Kidney (tissue), 13 donors: ENCODE measurements at regions not wholly inside any gene's neighbourhood (a gene's known extent, or its start where the extent isn't known, plus 50 kb on each side); places are given as distances from the start of the nearest gene placed in this dataset.

ENCODE experiments used
- DNase-seq, 5 donors: peaks; one replicate each; pipeline ENCODE4 v3.0.0-alpha.2; 2013 to 2020
- FAIRE-seq: peaks from 2 replicates; lab custom pipeline; 2012; peaks lifted over from hg19 to GRCh38; lab: Jason Lieb, UNC
- H3K27ac ChIP-seq, 2 donors: one replicate each; pipeline ENCODE4 v1.7.0; 2013; ENCODE audit warnings: low read depth in 2 of 2, low read length in 2 of 2, inconsistent platforms in 1 of 2
- H3K27me3 ChIP-seq: one replicate; pipeline ENCODE4 v1.7.1; 2013; ENCODE audit warnings: low read length, inconsistent platforms; ENCODE audit not compliant: control insufficient read depth, insufficient read depth
- H3K36me3 ChIP-seq, 3 donors: one replicate each; pipeline versions ENCODE4 v1.7.0 to v1.7.1; 2013; ENCODE audit warnings: low read length in 3 of 3, control low read depth in 1 of 3, inconsistent platforms in 1 of 3; ENCODE audit not compliant: insufficient read depth in 3 of 3, control insufficient read depth in 2 of 3
- H3K4me1 ChIP-seq, 3 donors: one replicate each; pipeline versions ENCODE4 v1.7.0 to v1.7.1; 2013; ENCODE audit warnings: low read length in 3 of 3, inconsistent platforms in 1 of 3, low read depth in 1 of 3; ENCODE audit not compliant: control insufficient read depth in 2 of 3, insufficient read depth in 2 of 3
- H3K4me3 ChIP-seq, 3 donors: one replicate each; pipeline versions ENCODE4 v1.7.0 to v1.8.1; 2013; ENCODE audit warnings: low read length in 3 of 3, control low read depth in 1 of 3, inconsistent platforms in 1 of 3
- H3K9ac ChIP-seq, 3 donors: one replicate each; pipeline versions ENCODE4 v1.7.0 to v1.7.1; 2013; ENCODE audit warnings: low read length in 3 of 3, control low read depth in 1 of 3, inconsistent platforms in 1 of 3
- H3K9me3 ChIP-seq, 3 donors: one replicate each; pipeline versions ENCODE4 v1.7.0 to v1.7.1; 2013; ENCODE audit warnings: low read length in 3 of 3, control low read depth in 1 of 3, inconsistent platforms in 1 of 3; ENCODE audit not compliant: control insufficient read depth in 2 of 3, insufficient read depth in 1 of 3
- intact Hi-C: fragments of 100-400 bp; cut with DNase I; formaldehyde crosslinking; loops from one replicate; pipeline ENCODE4 v1.11.1; 2022
- TF ChIP-seq, protein P1 (sequence below): IDR thresholded peaks from 3 replicates; pipeline ENCODE4 v1.5.1; 2012; ENCODE audit warnings: mild to moderate bottlenecking, moderate library complexity, borderline replicate concordance; ENCODE audit not compliant: insufficient read depth; ENCODE audit errors: extremely low read depth
- donor health status: control.
- donor health status: control.
- donor health status: control.
- donor health status: control.
- donor health status: control.
- donor health status: DM: yes; HTN: yes; CAD: no.
- donor health status: Normal renal cell carcinoma (clear cell type).

DNA sequence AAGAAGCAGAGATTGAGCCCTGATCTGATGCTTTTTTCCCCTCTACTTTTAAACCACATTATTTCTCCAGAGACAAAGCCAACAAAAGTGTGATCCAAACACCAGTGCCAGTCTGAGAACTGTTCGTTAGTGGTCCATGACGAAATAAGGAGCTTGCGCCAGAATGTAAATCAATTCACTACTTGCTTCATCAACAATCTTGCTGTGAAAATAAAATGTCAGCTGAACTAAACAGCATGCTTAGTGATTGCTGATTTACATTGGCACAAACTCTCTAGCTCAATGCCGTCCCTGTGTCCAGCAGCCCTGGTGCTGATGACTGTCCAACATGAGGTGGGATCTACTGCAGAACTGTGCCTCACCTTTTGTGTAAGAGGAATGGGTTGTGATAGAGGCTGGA lies 71.3 kb downstream of the SOX3 start:
- TF ChIP-seq, protein P1, sequence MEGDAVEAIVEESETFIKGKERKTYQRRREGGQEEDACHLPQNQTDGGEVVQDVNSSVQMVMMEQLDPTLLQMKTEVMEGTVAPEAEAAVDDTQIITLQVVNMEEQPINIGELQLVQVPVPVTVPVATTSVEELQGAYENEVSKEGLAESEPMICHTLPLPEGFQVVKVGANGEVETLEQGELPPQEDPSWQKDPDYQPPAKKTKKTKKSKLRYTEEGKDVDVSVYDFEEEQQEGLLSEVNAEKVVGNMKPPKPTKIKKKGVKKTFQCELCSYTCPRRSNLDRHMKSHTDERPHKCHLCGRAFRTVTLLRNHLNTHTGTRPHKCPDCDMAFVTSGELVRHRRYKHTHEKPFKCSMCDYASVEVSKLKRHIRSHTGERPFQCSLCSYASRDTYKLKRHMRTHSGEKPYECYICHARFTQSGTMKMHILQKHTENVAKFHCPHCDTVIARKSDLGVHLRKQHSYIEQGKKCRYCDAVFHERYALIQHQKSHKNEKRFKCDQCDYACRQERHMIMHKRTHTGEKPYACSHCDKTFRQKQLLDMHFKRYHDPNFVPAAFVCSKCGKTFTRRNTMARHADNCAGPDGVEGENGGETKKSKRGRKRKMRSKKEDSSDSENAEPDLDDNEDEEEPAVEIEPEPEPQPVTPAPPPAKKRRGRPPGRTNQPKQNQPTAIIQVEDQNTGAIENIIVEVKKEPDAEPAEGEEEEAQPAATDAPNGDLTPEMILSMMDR = no peak
- Histone ChIP-seq H3K4me1 (no peaks in the 10 kb centered on the region), H3K9ac (no peak overlapping the region), H3K4me3 (no peak overlapping the region), H3K36me3 (no peaks in the 10 kb centered on the region), H3K27ac (no peak overlapping the region), H3K9me3 (no peaks in the 10 kb centered on the region), H3K27me3 (no peaks in the 10 kb centered on the region)
- intact Hi-C loops = no loop called here
- no peak for FAIRE-seq
- no peak for DNase-seq

DNA sequence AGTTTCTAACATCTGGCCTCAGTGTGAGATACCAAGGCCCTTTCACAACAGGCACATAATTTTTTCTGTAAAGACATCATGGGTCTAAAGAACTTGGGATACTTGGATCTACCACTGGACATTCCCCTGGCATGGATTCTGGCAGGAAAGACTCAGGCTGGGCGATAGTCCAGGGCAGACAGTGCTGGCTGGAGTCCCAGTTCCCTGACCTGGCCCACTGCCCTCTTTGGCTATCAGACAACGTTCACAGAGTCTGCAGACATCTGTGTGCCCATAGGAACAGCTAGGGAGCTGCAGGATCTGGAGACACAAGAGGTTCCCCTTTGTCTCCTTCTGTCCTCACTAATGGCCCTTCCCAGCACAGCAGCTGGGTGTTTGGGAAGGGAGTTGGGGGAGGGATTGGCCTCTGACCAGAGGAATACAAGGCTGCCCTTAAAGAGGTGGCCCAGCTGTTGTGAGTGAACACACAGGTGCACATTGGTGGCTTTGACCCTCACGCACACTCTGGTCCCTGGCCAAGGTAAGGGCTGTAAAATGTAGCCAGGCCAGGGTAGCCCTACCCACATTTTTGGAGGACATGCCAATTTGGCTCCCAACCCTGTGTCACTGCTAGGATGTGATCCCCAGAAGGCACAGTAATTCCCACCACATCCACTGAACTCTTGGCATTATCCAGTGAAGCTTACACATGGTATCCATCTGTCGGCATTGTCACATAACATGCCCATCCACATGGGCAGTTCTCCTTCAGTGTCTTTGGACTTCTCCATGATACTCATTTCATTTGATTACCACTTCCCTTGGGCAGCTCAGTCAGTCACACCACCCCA lies 72.3 kb downstream of the SOX3 start:
- Histone ChIP-seq H3K27ac (no peak overlapping the region), H3K4me1 (no peaks in the 10 kb centered on the region), H3K9ac (no peak overlapping the region), H3K36me3 (no peaks in the 10 kb centered on the region), H3K27me3 (no peaks in the 10 kb centered on the region), H3K4me3 (no peak overlapping the region), H3K9me3 (no peaks in the 10 kb centered on the region)
- intact Hi-C loops = no loop called here
- no peak for DNase-seq
- TF ChIP-seq, protein P1 = no peak
- FAIRE-seq = no peak

DNA sequence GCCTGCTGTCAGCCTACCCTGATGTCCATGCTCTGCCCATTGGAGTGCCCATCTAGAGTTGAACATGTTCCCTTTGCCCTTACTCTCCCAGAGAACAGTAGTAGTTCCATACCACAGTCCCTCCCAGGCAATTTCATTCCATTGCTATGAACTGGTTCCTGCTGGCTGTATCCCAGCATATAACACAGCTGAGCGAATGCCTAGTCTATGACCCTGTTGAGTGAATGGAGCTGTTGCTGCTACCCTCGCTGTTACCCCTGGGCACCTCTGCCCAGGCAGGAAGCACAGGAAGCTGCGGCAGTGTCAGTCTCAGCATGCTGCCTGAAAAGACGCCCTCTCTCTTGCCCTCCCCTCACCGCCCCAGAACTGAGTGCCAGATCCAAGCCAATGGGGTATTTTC lies 73.3 kb downstream of the SOX3 start:
- H3K9ac ChIP-seq = no peak overlapping the region
- TF ChIP-seq, protein P1 = no peak
- H3K4me1 ChIP-seq = no peaks in the 10 kb centered on the region
- no peak overlapping the region for H3K27ac ChIP-seq
- no peaks in the 10 kb centered on the region for H3K9me3 ChIP-seq
- H3K36me3 ChIP-seq = no peaks in the 10 kb centered on the region
- FAIRE-seq (no peak), DNase-seq (no peak)
- intact Hi-C loops = no loop called here
- no peak overlapping the region for H3K4me3 ChIP-seq
- H3K27me3 ChIP-seq = no peaks in the 10 kb centered on the region
